HUES48 (cell line): ENCODE measurements at regions not wholly inside any gene's neighbourhood (a gene's known extent, or its start where the extent isn't known, plus 50 kb on each side); places are given as distances from the start of the nearest gene placed in this dataset.
"Not testable (repeated sequence)": the region's sequence is repeated elsewhere in the genome, so short reads cannot be mapped to it uniquely, and the experiment has no call there.

Experiments used
- H3K27ac ChIP-seq: one replicate; pipeline ENCODE4 v1.7.0; 2013; ENCODE audit warnings: low read depth, low read length, inconsistent platforms
- H3K27me3 ChIP-seq: 2 replicates; pipeline ENCODE4 v1.6.1; 2013; ENCODE audit warnings: mild to moderate bottlenecking, low read length; ENCODE audit not compliant: control insufficient read depth, insufficient read depth
- H3K36me3 ChIP-seq: 2 replicates; pipeline ENCODE4 v1.6.1; 2013; ENCODE audit warnings: low read length; ENCODE audit not compliant: control insufficient read depth, insufficient read depth
- H3K4me1 ChIP-seq: 2 replicates; pipeline ENCODE4 v1.6.1; 2013; ENCODE audit warnings: mild to moderate bottlenecking, low read length; ENCODE audit not compliant: control insufficient read depth, insufficient read depth
- H3K4me3 ChIP-seq: 2 replicates; pipeline ENCODE4 v1.5.1; 2013; ENCODE audit warnings: mild to moderate bottlenecking, low read depth, low read length
- H3K9ac ChIP-seq: 2 replicates; pipeline ENCODE4 v1.6.1; 2013; ENCODE audit warnings: mild to moderate bottlenecking, low read depth, low read length, moderate library complexity
- H3K9me3 ChIP-seq: 2 replicates; pipeline ENCODE4 v1.6.1; 2013; ENCODE audit warnings: low read length; ENCODE audit not compliant: control insufficient read depth, insufficient read depth

GRCh38 chr4:59484944-59485343 is 1715.2 kb upstream of the ADGRL3 start:
- Histone ChIP-seq H3K4me3 (no peak overlapping the region), H3K36me3 (no peaks in the 10 kb centered on the region), H3K9me3 (peaks cover 4% of the 10 kb centered on the region; the same call in 1 of the 2 replicates), H3K9ac (no peak overlapping the region), H3K27me3 (no peaks in the 10 kb centered on the region), H3K4me1 (no peaks in the 10 kb centered on the region), H3K27ac (no peak overlapping the region)

GRCh38 chr4:59500103-59500502 is 1700.0 kb upstream of the ADGRL3 start:
- no peaks in the 10 kb centered on the region for H3K36me3 ChIP-seq
- H3K27ac ChIP-seq: no peak overlapping the region
- no peaks in the 10 kb centered on the region for H3K9me3 ChIP-seq
- no peak overlapping the region for H3K9ac ChIP-seq
- H3K4me3 ChIP-seq: no peak overlapping the region
- no peaks in the 10 kb centered on the region for H3K27me3 ChIP-seq
- peaks cover 22% of the 10 kb centered on the region for H3K4me1 ChIP-seq

DNA sequence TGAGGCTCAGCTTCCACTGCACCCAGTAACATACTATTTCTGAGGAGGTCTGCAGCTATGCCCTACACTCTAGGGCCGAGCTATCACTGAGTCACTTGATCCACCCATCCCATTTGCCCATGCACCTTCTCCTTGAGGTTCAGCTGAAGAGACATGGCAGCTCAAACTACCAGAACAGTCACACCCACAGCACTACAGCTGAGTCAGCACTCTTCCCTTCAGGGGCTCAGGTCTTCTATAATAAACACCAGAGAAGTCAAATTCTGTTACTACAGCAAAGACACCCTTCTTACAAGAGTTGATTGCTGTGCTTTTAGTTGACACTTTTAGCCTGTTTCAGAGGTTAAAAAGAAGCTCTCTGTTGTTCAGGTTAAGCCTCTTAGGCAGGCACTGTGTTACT is 1696.4 kb upstream of the ADGRL3 start:
- H3K9me3 ChIP-seq: no peaks in the 10 kb centered on the region

DNA sequence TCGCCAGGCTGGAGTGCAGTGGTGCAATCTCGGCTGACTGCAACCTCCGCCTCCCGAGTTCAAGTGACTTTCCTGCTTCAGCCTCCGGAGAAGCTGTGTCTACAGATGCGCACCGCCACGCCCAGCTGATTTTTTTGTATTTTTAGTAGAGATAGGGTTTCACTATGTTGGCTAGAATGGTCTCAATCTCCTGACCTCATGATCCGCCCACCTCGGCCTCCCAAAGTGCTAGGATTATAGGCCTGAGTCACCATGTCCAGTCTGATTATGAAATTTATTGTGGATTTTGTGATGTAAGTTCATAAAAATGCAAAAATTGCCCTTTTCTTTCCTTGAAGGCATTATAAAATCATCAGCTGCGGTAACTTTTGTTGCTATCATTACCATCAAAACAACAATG is 1688.3 kb upstream of the ADGRL3 start:
- not testable (repeated sequence) for H3K4me1 ChIP-seq, H3K4me3 ChIP-seq, H3K9me3 ChIP-seq, H3K27ac ChIP-seq, H3K27me3 ChIP-seq, H3K36me3 ChIP-seq, H3K9ac ChIP-seq

More for the DNA sequence above, 1696.4 kb upstream of the ADGRL3 start:
- H3K9ac ChIP-seq: no peak overlapping the region
- H3K4me1 ChIP-seq: peaks cover 22% of the 10 kb centered on the region
- H3K27me3 ChIP-seq: no peaks in the 10 kb centered on the region
- H3K36me3 ChIP-seq: no peaks in the 10 kb centered on the region
- H3K4me3 ChIP-seq: no peak overlapping the region
- no peak overlapping the region for H3K27ac ChIP-seq

DNA sequence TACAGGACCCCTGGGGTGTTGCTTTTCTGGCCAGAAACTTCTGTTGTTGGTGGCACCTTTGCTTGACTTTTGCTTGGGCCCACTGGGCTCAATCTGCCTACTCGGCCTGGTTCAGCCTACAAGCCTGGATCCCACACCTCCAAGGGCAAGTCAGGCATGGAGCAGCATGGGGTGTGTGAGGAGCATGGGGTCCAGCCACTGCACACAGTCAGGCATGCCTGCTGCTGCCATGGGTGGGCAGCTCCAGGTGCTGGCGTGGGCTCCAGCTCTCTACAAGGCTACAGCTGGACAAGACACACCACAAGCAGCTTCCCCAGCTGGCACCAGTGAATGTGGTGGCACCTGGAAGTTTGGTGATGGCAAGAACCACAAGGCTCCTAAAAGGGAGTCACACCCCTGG is 1683.1 kb upstream of the ADGRL3 start:
- H3K27me3 ChIP-seq: no peaks in the 10 kb centered on the region

DNA sequence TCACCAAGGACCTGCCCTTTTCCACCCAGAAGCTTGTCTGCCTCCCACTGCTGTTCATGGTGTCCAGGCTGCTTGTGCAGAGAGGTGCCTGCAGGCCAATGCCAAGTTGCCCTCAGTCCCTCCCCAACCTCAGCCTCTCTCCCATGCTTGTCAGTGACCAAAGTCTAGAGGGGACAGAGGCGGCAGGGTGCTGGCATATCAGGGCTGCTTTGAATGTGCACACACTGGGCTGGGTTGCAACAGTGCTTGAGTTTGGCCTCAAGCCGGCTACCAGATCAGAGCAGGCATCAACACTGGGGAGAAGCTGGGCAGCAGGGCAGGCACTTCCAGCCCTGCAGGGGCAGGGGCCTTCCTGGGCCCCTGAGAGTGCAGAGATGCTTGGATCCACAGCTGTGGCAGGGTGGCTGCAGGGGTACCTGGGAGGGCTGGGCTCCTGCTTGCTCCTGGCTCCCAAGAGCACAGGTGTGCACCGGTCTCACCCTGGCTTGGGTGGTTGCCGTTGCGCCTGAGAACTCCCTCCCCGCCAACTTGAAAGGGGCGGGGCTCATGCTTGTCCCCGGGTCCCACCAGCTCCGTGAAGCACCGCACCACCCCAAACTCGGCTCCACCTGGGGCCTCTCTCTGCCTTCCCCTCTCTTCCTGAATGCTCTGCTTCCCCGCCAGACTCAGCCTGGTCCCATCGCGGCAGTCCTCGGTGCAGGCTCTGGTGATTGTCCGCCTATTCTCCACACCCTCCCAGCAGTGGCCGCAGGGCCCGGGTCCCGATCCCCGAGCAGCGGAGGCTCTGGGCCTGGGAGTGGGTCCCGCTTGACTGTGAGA is 1681.9 kb upstream of the ADGRL3 start:
- no peak overlapping the region for H3K9ac ChIP-seq
- no peaks in the 10 kb centered on the region for H3K9me3 ChIP-seq
- no peaks in the 10 kb centered on the region for H3K27me3 ChIP-seq
- H3K4me1 ChIP-seq: no peaks in the 10 kb centered on the region
- no peak overlapping the region for H3K4me3 ChIP-seq
- H3K27ac ChIP-seq: no peak overlapping the region
- H3K36me3 ChIP-seq: no peaks in the 10 kb centered on the region

More for the DNA sequence above, 1683.1 kb upstream of the ADGRL3 start:
- H3K4me3 ChIP-seq: no peak overlapping the region
- H3K36me3 ChIP-seq: no peaks in the 10 kb centered on the region
- H3K27ac ChIP-seq: no peak overlapping the region
- no peaks in the 10 kb centered on the region for H3K4me1 ChIP-seq
- H3K9ac ChIP-seq: no peak overlapping the region
- no peaks in the 10 kb centered on the region for H3K9me3 ChIP-seq

GRCh38 chr4:59525885-59526284 is 1674.2 kb upstream of the ADGRL3 start:
- Histone ChIP-seq H3K4me3 (no peak overlapping the region), H3K36me3 (no peaks in the 10 kb centered on the region), H3K9ac (no peak overlapping the region), H3K4me1 (no peaks in the 10 kb centered on the region), H3K27me3 (no peaks in the 10 kb centered on the region), H3K27ac (no peak overlapping the region), H3K9me3 (no peaks in the 10 kb centered on the region)

GRCh38 chr4:59535541-59535940 is 1664.6 kb upstream of the ADGRL3 start:
- no peak overlapping the region for H3K4me3 ChIP-seq
- no peak overlapping the region for H3K9ac ChIP-seq
- H3K4me1 ChIP-seq: no peaks in the 10 kb centered on the region
- H3K27ac ChIP-seq: no peak overlapping the region
- H3K27me3 ChIP-seq: no peaks in the 10 kb centered on the region
- H3K9me3 ChIP-seq: no peaks in the 10 kb centered on the region
- H3K36me3 ChIP-seq: no peaks in the 10 kb centered on the region

GRCh38 chr4:59536428-59536827 is 1663.7 kb upstream of the ADGRL3 start:
- H3K9me3 ChIP-seq: no peaks in the 10 kb centered on the region
- H3K9ac ChIP-seq: no peak overlapping the region
- no peak overlapping the region for H3K4me3 ChIP-seq
- H3K4me1 ChIP-seq: no peaks in the 10 kb centered on the region
- no peaks in the 10 kb centered on the region for H3K36me3 ChIP-seq
- H3K27me3 ChIP-seq: no peaks in the 10 kb centered on the region
- no peak overlapping the region for H3K27ac ChIP-seq

DNA sequence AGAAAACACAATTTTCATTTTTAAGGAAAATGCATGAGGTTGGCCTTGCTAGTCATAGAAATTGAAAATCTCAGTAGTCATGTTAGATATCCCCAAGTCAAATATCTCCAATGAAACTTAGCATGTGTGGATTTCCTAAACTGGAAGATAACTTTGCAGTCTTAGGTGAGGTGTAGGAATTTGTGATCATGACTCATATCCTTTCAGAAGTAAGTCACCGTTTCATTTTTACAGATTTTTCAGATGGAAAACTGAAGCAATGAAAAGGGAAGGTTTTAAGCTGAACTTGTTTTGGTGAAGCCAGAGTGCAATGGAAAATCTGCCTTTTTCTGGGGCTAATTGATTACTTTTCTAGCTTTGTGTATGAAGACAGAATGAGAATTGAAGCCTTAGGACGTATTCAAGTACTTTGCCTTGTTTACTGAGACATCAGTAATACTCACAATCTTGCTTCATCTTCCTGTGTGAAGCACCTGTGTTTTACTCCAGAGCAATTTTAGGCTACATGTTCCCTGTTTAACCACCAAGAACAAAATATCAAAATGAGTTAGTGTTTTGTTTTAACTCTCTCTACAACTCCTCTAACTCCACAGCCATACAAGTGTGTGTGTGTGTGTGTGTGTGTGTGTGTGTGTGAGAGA is 1662.8 kb upstream of the ADGRL3 start:
- no peak overlapping the region for H3K27ac ChIP-seq
- H3K4me1 ChIP-seq: no peaks in the 10 kb centered on the region
- H3K9me3 ChIP-seq: no peaks in the 10 kb centered on the region
- H3K4me3 ChIP-seq: no peak overlapping the region
- H3K9ac ChIP-seq: no peak overlapping the region
- no peaks in the 10 kb centered on the region for H3K36me3 ChIP-seq
- no peaks in the 10 kb centered on the region for H3K27me3 ChIP-seq

GRCh38 chr4:59539401-59539800 is 1660.7 kb upstream of the ADGRL3 start:
- Histone ChIP-seq H3K4me3 (no peak overlapping the region), H3K36me3 (no peaks in the 10 kb centered on the region), H3K27ac (no peak overlapping the region), H3K27me3 (no peaks in the 10 kb centered on the region), H3K9ac (no peak overlapping the region), H3K4me1 (no peaks in the 10 kb centered on the region), H3K9me3 (no peaks in the 10 kb centered on the region)
